HEK293 (cell line): ENCODE measurements at regions not wholly inside any gene's neighbourhood (a gene's known extent, or its start where the extent isn't known, plus 50 kb on each side); places are given as distances from the start of the nearest gene placed in this dataset.

Source experiments
- TF ChIP-seq, protein P1 (sequence below): fragments of 450-650 bp; formaldehyde crosslinking; IDR thresholded peaks from 2 replicates; pipeline ENCODE4 v1.5.1; 2016; ENCODE audit warnings: missing biosample characterization, missing genetic modification characterization, low read depth
- TF ChIP-seq, protein P2 (sequence below): fragments of 450-650 bp; formaldehyde crosslinking; IDR thresholded peaks from 2 replicates; pipeline ENCODE4 v1.5.1; 2016; ENCODE audit warnings: missing biosample characterization, missing genetic modification characterization

DNA sequence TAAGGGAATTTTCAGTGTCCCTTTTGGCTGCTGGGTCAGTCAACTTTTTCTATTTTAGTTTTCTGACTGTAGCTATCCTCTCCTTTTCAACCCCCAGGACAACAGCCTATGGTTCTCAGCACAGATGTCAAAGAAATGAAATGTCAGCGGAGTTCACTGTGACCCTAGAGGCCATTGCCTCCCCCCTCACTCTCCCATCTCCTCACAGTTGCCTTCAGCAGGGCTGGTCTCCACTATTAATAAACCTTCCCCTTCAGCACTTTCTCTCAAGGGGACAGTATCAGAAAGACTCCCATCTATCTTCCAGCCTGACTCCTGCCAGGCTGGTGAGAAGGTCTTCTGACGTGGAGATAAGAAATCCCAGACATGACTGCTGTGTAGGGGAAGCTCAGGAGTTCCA lies 137.1 kb upstream of the WSCD2 start:
- TF ChIP-seq, protein P1, sequence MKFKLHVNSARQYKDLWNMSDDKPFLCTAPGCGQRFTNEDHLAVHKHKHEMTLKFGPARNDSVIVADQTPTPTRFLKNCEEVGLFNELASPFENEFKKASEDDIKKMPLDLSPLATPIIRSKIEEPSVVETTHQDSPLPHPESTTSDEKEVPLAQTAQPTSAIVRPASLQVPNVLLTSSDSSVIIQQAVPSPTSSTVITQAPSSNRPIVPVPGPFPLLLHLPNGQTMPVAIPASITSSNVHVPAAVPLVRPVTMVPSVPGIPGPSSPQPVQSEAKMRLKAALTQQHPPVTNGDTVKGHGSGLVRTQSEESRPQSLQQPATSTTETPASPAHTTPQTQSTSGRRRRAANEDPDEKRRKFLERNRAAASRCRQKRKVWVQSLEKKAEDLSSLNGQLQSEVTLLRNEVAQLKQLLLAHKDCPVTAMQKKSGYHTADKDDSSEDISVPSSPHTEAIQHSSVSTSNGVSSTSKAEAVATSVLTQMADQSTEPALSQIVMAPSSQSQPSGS (tag by site-specific recombination): no peak
- TF ChIP-seq, protein P2, sequence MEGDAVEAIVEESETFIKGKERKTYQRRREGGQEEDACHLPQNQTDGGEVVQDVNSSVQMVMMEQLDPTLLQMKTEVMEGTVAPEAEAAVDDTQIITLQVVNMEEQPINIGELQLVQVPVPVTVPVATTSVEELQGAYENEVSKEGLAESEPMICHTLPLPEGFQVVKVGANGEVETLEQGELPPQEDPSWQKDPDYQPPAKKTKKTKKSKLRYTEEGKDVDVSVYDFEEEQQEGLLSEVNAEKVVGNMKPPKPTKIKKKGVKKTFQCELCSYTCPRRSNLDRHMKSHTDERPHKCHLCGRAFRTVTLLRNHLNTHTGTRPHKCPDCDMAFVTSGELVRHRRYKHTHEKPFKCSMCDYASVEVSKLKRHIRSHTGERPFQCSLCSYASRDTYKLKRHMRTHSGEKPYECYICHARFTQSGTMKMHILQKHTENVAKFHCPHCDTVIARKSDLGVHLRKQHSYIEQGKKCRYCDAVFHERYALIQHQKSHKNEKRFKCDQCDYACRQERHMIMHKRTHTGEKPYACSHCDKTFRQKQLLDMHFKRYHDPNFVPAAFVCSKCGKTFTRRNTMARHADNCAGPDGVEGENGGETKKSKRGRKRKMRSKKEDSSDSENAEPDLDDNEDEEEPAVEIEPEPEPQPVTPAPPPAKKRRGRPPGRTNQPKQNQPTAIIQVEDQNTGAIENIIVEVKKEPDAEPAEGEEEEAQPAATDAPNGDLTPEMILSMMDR (tag by site-specific recombination): no peak
